NCI-H1694 (cell line): ENCODE measurements at regions not wholly inside any gene's neighbourhood (a gene's known extent, or its start where the extent isn't known, plus 50 kb on each side); places are given as distances from the start of the nearest gene placed in this dataset.
"Not testable (repeated sequence)": the region's sequence is repeated elsewhere in the genome, so short reads cannot be mapped to it uniquely, and the experiment has no call there.

ENCODE experiments used
- DNase-seq: peaks from one replicate; lab custom pipeline; 2025; lab: John Stamatoyannopoulos, UW

DNA sequence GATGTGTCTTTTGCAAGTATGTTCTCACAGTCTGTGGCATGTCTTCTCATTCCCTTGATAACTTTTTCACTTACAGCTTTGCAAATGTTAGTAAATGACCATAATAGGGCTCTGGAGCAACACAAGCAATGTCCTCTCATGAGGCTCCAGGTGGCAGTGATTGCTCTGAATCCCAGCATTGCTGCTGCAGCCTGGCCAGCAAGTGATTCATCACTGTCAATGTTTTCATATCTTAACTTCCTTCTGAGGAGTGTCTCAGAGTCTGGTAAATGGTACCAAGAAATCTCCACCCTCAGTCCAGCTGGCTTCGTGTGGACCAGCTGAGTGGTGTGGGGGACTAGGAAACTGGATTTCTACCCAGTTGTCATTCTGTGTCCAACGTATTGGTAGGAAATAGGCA lies 139.6 kb downstream of the MYLK4 start:
- no peak for DNase-seq

DNA sequence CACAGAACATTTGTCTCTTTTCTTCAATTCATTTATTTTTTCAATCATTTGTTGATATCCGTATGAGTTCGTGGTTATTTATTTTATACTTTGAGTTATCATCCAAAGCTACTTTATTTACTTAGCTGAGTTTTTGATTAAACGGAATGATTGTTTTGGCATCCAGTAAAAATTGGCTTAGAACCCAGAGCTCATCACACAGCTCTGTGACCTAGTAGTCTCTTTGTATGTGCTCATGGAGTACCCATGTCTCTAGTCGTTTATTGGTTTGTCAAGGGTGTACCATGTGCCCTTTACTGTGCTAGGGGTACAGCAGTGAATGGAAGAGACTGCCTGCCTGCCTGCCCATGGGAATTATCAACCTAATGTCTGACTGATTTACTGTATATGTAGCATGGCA lies 142.2 kb downstream of the MYLK4 start:
- no peak for DNase-seq

DNA sequence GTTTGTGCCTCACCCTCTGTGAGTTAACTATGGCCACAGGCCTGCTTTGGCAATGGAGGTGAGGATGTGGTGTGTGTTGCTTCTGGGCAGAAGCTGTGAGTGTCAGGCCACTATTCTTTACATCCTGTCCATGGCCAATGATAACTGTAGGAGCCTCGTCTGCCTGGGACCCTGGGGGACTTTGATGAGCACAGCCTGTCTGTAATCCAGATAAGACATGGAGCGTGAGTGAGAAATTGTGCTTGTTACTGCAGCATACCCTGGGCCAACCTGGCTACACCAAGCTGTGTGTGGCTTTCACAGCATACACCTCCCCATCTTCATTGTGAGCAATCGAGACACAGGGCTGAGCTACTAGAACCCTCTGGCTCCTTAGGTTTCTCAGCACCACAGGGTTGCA lies 150.4 kb downstream of the MYLK4 start:
- no peak for DNase-seq

DNA sequence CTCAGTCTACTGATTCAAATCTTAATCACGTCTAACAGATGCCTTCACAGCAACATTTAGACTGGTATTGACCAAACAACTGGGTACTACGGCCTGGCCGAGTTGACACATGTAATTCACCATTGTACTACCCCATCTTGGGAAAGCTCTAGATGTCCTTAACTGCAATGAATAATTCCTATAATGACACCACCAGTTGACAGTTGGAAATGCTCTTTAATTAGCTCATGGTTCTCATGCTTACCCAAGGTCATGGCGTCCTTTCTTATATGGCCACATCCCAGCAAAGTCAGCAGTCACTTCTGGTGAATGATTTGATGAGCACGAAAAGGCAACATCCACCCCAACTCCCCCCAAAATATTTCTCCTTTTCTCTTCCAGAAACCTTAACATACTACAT lies 150.9 kb downstream of the MYLK4 start:
- DNase-seq = no peak

DNA sequence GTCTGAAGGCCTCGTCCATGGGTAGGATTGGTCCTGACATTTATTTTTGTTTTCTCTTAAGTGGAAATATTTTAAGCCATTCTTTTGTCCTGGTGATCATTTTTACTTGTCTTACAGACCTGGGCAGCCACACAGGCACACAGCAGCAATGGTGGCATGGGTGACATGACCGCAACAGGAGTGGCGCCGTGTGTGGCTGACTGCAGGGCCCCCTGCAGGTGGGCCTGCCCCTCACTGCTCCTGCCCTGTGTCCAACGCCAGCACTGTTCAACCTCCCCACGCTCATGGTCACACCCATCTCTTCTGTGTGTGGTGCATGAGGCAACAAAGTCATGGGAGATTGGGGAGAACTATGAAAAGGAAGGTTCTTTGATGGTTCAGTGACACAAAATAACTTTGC lies 151.9 kb downstream of the MYLK4 start:
- DNase-seq = no peak

DNA sequence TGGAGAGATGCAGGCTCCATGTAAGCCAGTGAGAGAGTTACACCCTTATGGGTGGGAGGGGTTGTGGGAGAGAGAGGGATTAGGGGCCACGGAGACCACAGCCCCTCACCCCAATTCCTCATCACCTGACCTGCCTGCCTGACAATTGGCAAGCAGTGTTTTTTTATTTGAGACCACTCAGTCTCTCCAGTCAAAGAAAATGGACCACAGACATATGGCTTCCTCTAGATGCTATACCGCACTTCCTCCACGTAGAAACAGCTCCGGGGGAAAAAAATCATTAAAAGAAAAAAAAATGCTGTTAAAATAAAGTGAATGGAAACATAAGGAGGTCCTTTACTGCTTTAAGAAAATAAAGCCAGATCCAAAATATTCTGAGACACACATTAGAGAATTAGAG lies 152.7 kb downstream of the MYLK4 start:
- no peak for DNase-seq

DNA sequence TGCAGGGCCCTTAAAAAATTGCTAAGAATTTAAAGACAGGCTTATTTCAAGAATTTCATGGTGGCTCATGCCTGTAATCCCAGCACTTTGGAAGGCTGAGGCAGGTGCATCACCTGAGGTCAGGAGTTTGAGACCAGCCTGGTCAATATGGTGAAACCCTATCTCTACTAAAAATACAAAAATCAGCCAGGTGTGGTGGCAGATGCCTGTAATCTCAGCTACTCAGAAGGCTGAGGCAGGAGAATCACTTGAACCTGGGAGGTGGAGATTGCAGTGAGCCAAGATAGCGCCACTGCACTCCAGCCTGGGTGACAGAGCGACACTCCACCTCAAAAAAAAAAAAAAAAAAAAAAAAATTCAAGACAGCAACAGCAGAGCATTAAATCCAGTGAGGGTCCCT lies 153.3 kb downstream of the MYLK4 start:
- not testable (repeated sequence) for DNase-seq

DNA sequence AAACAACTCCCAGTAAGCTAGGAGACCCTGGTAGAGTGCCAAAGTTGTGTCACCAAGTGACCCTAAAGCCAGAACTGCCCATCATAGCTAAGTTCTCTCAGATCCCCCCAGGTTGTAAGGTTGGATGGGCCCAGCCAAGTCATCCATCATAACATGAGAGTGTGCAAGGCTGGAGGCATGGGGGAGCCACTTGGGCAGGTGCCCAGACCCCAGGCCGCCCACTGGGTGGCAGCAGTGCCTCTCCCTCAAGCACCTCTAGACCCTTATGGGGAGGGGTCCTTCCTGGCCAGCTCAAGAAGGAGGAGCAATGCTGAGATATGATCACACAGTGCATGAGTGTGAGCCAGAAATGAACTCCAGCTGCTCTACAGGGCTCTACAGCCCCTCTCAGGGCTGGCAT lies 154.5 kb downstream of the MYLK4 start:
- no peak for DNase-seq

DNA sequence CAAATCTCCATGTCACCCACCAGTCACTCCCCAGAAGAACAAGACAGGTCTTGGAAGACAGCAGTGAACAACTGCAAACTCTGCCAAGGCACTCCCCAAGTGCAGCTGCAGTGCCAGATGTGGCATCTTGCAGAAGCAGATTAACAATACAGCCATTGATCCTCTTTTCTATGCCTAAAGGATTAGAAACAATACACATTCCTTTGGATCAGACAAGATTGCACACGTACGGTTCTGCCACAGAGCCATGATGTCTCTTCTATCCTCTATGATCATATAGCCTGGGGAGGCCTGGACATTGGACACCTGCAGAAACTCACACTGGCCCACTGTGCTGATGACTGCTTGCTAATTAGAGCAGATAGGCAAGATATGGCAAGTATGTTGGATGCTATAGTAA lies 155.9 kb downstream of the MYLK4 start:
- no peak for DNase-seq

DNA sequence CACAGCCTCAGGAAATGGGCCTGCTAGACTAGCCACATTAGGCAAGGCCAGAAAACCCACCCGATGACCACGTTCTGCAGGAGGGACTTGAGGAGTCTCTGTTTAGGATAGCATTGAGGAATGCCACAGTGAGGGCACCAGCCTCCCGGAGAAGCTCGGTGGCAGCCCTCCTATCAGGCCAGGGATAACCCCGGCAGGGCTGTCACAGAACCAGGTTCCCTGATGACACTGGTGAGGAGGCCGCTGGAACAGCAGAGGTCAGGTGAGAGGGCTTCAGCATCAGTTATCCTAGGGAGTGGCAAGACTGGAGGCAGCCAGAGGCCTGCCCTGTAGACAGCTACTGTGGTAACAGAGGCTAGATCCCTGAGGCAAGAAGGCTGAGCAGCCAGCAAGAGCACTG lies 157.6 kb downstream of the MYLK4 start:
- DNase-seq = no peak

DNA sequence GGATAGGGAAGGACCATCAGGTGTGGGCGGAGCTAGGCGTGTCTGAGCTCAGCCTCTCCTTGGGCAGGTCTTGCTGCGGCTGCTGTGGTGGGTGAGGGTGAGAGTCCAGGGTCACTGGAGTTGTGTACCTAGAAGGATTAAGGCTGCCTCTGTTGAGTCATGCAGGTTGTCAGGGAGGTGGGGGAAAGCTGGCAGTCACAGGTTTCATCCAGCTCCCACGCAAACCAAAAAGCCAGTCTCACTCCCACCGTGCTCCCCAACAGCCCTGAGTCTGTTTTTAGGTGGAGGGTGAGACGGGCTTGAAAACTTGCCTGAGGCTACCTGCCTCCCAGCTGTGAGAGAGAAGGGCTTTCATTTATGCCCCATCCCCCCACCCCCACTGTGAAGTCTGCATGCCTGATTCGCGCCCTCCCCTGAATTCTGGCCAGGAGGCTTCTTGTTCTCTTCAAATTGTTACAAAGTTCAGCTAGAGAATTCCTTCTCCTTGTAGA lies 161.5 kb downstream of the MYLK4 start:
- DNase-seq = no peak

DNA sequence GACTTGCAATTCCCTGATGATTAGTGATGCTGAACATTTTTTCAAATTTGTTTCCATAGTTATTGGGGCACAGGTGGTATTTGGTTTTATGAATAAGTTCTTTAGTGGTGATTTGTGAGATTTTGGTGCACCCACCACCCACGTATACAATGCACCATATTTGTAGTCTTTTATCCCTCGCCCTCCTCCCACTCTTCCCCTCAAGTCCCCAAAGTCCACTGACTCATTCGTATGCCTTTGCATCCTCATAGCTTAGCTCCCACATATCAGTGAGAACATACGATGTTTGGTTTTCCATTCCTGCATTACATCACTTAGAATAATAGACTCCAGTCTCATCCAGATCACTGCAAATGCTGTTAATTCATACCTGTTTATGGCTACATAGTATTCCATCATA lies 167.3 kb downstream of the MYLK4 start:
- DNase-seq = no peak

DNA sequence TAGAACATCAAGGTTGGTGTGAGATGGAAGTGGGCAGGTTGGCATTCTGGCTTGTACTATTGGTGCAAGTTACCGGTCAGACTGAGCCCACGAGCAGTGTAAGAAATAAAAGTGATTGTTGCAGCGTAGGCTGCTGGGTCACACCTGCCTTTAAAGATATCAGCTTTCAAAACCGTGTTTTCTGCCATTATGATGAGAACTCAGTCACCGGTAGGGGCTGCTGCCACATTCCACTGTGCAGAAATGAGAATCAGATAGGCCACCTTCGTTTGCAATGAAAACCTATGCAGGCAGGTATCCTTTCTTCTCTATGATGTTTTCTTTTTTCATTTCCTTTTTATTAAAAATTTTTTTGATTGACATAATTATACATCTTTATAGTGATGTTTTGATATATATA lies 168.5 kb downstream of the MYLK4 start:
- no peak for DNase-seq

DNA sequence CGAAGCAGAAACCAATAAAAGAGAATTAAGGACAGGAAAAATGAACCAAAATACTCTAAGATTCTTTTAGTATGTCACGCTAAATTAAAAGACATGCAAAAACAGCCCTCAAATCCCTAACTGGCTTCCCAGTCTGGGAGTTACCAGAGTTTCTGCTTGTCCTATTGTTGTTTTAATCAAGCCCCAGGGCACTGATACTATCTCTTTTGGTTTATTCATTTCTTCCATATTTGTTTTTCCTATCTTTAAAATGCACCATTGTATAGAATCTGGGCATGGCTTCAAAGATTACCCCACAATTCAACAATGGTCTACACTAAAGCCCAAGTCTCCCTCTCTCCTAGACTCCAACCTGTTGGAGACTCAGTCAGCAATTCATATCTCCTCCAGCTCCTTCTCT lies 169.1 kb downstream of the MYLK4 start:
- no peak for DNase-seq

DNA sequence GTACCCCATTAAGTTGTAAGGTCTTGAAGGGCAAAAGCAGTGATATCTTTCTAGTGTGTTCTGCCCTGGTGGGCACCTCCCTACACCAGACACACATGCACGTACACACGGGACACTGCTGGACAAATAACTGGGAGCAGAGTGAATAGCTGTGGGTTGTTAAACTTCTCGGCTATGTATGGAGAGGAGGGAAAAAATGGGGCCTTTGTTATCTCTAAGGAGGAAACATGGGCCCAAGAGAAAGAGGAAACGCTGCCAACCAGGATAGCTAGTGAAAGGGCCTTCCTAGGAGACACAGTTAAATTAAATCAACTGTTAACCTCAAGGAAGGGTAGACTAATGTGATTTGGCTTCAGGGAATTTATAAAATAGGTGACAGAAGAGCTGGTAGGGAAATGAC lies 169.7 kb downstream of the MYLK4 start:
- DNase-seq = no peak

DNA sequence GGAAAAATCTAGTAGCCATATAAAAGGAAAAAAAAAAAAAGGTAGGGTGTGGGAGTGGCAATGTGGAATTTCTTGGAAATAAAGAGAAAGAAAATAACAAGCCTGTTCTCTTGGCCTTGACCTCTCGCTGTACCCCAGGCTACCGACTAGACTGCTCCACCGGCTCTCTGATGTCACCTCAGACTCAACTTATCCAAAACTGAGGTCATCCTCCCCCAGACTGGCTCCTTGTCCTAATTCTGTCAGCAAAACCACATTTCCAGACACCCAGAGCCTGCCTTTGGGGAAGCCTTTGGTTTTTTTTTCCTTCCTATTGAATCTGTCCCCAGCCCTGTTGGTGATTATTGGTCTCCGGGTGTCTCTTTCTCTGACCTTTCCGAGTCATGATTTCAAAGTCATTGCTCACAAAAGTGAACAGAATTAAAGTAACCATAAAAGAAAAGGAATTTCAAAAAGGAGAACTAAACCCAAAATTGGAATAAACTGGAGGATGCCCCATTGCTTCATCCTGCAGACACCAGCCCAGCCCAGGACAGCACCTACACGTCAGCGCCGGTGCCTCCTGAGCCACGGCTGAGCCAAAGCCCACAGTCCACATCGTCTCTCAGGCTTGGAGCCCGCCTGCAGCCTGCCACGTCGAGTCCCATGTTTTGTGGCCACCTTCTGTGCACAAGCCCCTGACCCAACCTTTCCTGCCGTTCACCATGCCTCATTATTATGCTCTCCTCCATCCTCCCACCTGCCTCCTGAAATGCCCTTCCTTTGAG lies 170.7 kb downstream of the MYLK4 start:
- no peak for DNase-seq

DNA sequence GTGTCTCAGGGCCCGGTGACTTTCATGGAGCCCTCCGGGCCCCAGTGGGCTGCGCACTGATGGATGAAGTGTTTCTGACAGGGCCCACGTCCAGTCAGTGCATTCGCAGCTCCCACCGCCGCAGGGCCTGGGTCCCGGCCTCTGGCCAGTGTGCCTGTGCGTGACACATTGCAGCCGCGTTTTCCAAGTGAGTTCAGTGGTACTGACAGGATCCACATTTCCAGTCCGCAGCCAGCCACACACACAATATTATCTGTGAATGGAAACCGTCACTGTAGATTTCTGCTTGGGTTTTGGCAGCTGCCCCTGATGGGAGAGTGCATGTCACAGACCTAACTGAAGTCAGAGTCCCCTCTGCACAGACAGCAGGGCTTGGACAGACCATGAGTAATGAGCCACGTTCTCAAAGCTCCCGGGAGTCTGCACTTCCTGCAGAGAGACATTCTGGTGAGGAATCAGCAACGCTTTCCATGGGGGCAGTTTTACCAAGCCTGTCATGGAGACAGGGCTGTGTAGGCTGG lies 171.4 kb downstream of the MYLK4 start:
- DNase-seq = no peak

DNA sequence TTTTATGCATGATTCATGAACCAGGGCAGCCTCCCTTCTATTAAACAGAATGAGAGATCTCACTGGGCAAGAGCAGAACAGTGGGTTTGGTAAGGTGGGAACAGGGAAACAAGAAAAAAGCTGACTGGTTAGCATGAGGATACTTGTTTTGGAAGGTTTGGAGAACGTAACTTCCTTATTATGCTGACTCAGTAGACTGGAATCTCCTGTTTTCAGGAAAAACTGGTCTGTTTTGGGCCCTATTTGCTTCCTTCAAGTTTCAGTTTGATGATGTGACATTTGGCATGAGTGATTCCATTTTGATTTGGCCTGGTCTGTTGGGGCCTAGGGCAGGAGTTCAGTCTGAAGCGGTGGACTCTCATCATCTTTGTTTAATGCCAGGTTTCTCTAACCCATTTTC lies 172.0 kb downstream of the MYLK4 start:
- no peak for DNase-seq

DNA sequence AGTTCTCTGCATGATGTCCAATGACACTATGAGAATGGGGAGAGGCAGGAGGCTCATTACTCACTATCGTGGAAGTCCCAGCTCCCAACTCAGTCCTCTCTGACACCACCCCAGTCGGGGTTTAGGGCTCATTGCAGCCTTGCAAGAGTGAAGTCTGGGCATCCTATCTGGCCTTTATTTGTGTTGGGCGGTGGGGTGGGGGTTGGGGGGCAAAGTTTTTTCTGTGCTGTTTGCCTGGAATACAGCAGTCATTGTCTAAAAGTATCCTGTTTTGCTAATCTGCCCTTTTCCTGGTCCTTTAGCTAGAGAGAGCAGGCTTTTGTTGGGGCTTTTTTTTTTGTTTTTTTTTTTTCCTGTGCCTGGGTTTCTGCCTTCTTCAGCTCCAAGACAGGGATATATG lies 174.2 kb downstream of the MYLK4 start:
- DNase-seq = no peak

DNA sequence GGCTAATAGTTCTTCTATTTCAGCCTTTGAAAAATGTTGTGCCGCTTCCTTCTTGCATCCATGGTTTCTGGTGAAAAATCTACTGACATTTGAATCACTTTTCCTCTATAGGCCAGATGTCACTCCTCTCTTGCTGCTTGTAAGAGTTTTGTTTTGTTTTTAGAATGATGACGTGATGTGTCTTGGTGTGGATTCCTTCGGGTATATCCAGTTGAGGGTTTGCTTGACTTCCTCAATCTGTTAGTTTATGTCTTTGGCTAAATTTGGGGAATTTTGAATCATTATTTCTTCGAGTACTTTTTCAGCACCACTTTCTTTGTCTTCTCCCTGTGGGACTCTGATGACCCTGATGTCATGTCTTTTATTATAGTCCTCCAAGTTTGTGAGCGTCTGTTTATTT lies 175.5 kb downstream of the MYLK4 start:
- no peak for DNase-seq

DNA sequence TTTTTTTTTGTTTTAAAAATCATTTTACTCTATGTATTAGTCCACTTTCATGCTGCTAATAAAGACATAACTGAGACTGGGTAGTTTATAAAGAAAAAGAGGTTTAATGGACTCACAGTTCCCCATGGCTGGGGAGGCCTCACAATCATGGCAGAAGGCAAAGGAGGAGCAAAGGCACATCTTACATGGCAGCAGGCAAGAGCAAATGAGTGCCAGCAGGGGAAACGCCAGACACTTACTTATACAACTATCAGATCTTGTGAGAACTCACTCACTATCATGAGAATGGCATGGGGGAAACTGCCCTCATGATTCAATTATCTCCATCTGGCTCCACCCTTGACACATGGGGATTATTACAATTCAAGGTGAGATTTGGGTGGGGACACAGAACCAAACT lies 181.3 kb downstream of the MYLK4 start:
- DNase-seq = not testable (repeated sequence)

DNA sequence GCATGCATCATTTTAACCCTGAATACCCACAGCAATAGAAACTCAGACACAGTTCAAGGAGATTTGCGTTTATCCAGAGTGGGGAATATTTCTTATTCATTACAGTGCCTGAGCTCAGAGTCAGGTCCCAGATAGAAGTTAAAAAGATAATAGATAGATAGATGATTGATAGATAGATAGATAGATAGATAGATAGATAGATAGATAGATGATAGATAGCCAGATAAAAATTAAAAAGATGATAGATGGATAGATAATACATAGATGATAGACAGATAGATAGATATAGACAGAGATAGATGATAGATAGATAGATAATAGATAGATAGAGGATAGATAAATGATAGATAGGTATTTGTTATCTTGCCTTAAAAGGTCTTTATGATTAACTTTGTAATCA lies 184.7 kb downstream of the MYLK4 start:
- DNase-seq = no peak

DNA sequence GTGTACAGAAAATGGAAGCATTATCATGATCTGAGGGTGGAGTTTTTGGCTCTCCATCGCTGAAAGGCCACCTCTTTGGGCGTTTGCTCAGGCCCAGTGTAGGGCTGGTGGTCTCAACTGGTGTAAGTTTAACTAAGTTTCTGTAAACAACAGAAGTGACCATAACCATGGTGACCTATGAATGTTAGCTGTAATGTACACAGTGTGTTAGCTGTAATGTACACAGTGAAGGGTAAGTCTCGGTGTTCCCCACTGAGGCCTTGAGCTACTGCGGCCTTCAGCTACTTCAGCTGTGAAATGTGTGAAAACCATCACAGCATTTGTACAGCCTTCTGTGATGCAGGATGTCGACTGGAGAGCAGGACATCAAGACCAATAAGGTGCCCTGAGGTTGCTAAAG lies 185.2 kb downstream of the MYLK4 start:
- no peak for DNase-seq

DNA sequence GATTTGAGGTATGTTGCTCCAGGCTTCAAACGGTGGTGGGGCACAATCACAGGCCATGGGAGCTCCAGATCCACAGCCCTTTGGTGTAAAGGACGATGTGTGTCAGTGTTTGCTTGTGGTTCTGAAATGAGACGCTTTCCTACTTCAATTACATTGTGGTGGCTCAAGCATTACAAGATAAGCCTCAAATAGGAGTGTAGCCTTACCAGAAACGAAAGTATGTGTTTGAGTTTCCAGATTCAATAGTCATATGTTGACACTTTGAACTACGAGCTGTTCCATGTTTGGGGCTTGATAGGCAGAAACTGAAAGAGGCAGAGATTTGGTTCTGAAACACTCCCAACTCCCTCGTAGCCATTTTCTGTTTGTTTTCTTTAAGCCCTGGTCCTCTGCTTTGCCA lies 187.1 kb downstream of the MYLK4 start:
- DNase-seq = no peak
